Epidermal melanocyte (primary cell): ENCODE measurements at regions not wholly inside any gene's neighbourhood (a gene's known extent, or its start where the extent isn't known, plus 50 kb on each side); places are given as distances from the start of the nearest gene placed in this dataset.

Experiments used
- DNase-seq: peaks from one replicate; pipeline ENCODE4 v3.0.0; 2011; ENCODE audit warnings: low spot score; ENCODE audit not compliant: insufficient read length

- DNase-seq = no peak
These were observed 395.1 kb downstream of the MN1 start for GRCh38 chr22:27406389-27406861.

GRCh38 chr22:27407369-27407985, 394.1 kb downstream of the MN1 start:
- DNase-seq = no peak

- no peak for DNase-seq
These were observed 393.5 kb downstream of the MN1 start for GRCh38 chr22:27408068-27408467.

- no peak for DNase-seq
These were observed 392.3 kb downstream of the MN1 start for GRCh38 chr22:27409299-27409698.

DNA sequence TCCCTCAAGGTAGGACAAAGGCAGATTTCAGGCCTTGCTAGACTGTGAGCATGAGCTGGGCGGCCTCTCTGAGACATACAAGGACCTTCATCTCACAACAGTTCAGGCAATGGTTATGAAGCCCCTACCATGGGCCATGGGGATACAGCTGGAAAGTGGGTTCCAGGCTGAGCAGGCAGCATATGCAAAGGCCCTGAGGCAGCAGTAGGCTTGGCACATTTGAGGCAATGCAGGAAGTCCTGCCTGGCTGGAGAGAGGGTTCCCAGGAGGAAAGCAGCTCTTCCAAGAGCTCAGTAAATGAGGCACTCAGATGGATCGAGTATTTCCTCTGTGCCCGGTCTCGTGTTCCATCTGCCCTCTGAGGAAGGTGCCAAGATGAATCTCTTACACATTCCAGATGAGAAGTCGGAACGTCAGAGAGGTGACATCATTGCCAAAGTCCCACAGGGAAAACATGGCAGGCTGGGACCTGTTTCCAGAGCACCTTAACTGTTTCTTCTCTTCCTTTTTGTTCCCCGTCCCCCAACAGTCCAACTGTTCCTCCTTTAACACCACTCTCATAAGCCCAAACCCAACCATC, 388.6 kb downstream of the MN1 start:
- no peak for DNase-seq

DNA sequence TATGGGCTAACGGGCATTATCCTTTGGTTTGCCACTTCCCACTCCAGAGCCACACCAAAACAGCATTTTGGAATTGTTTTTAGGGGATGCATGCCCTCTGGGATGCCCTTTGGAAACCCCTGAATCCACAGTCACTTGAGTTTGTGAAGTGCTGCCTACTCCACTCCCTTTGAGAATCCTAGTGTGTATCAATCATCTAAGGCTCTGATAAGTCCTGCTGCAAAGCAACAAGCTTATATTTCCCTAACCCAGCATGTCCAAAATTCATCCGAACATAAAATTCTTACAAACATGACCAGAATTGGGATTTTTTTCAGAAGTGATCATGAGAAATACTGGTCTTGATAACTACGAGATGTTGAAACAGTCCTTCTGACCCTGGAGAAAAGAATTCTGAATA, 387.9 kb downstream of the MN1 start:
- DNase-seq = no peak

- peak; percentile 45 for DNase-seq
These were observed 384.8 kb downstream of the MN1 start for GRCh38 chr22:27416511-27417420.

DNA sequence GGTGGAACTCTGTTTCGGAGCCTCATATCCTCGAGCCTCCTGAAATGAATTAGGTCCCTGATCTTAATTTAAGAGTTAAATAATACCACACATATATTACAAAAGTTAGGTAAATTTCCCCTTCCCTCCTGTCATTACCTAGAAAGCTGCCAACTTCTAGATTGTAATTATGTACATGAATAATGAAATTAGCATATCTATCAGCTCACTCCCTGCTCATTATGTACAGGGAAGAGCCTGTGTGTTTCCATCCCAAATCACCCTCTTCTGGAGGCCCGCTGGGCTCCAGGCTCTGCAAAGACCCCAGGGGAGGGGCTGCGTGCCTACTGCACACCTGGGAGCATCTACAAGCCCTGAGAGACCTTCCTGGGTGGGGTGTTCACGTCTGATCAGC, 384.1 kb downstream of the MN1 start:
- DNase-seq = no peak

GRCh38 chr22:27418261-27418660, 383.3 kb downstream of the MN1 start:
- no peak for DNase-seq

- no peak for DNase-seq
These were observed 382.1 kb downstream of the MN1 start for GRCh38 chr22:27419473-27419872.

DNA sequence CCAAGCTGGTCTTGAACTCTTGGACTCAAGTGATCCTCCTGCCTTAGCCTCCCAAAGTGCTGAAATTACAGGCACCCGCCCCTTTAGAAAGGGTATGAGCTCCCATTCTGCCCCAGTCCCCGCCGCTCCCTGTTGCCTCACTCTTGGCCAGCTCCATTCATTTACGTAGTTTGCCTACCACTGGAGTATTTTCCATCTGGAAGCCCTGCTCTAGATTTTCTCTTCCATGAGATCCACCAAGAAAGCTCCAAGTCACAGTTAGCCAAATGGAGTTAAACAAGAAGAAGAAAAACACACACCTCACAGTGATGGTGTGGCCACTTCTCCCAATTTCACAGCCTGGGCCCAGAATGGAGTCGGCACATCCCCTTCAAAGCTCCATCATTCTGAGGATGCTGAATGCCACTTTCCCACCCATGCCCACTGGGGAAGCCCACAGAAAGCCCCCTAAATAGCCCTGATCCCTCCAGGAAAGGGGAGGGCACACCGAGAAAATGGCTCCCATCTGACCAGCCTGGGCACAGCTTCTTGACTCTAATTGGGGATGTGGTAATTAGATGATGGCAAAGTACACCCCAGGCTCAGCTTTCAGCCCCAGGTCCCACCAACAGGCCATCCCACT, 381.2 kb downstream of the MN1 start:
- DNase-seq = no peak

DNA sequence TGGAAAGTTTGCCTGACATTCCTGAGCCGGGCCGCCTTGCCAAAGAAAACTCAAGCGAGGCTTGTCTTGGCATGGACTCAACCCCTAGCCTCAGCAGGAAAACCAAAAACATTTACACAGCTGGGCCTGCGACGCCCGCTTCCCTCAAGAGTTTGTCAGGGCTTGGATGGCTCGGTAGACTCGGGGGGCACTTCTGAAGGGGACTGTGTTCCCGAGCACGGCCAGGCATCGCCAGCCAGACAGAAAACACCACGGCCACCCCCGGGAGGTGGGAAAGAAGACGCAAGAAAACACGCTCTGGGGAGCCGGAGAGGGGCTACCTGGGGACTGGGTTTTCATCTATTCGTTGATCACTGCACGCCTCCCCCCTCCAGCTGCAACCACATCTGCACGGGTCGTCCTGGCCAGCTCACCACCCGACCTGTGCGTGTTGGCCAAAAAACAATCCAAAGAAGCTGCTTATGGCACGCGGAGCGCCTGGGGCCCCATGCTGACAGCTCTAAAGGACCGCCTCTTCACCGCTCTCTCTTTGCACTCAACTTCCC, 380.7 kb downstream of the MN1 start:
- DNase-seq = peak; percentile 64

DNA sequence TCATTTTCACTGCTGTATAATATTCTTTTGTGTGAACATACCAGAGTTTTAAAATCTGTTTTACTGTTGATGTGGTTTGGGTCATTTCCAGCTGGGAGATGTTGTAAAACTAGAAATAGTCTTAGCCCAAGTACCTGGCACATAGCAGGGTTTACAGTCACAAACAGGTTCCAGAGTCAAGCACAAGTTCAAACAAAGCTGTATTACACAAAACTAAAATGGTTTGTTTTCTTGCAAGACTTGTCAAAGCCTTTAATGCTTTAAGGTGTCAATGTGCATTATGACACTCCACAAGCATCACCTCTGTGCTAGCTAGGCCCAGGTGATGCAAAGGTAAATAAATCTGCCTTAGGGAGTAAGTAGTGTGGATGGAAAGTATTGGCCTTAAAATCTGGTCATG, 379.1 kb downstream of the MN1 start:
- no peak for DNase-seq

- no peak for DNase-seq
These were observed 377.2 kb downstream of the MN1 start for GRCh38 chr22:27424319-27424718.

DNA sequence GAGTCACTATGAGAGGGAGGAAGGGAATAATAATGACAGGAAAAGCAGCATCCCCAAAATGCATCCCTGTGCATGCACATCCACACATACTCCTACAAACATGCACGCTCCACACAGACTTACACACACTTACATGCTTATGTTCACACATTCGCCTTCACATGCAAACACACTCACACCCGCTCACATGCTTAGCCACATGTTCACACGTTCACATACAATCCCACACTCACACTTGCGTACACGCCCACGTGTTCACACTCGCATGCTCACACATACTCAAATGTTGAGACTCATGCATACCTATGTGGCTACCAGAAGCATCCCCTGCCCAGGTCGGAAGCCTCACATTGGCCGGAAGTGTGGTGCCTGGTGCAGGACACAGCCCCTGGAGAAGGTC, 372.1 kb downstream of the MN1 start:
- no peak for DNase-seq

GRCh38 chr22:27431081-27431480, 370.5 kb downstream of the MN1 start:
- DNase-seq = no peak

DNA sequence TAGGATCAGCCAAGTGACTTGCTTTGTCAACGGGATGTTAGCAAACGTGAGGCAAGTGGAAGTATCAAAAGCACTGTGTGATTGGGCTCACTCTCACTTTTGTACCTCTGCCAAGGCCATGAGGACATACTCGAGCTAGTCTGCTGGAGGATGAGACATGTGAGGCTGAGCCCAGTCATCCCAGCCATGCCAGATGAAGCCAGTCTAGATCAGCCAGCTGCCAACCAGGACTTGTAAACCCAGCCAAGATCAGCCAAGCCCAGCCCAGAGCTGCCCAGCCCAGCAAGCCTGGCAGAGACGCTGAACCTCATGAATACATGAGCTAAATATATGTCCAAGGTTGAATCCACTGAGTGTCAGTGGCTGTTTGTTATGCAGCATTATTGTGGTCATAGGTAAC, 369.7 kb downstream of the MN1 start:
- DNase-seq = no peak

GRCh38 chr22:27433099-27433498, 368.5 kb downstream of the MN1 start:
- DNase-seq = no peak

- no peak for DNase-seq
These were observed 367.9 kb downstream of the MN1 start for GRCh38 chr22:27433585-27434190.

DNA sequence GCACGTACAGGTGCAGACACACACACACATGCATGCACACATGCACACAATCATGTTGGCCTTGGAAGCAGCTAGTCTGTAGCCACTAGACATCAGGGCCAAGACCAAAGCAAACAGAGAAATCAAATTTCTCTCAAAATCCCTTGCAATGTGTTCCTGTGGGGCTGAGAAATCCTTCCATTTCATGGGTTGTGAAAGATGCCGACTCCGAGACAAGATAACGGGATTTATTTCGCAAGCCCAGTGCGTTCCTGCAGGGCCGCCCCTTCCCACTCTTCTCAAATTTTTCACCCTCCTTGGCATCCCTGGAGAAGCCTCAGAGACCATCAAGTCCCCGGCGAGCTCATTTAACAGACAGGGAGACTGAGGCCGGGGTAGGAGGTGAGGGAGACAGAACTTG, 366.7 kb downstream of the MN1 start:
- no peak for DNase-seq

DNA sequence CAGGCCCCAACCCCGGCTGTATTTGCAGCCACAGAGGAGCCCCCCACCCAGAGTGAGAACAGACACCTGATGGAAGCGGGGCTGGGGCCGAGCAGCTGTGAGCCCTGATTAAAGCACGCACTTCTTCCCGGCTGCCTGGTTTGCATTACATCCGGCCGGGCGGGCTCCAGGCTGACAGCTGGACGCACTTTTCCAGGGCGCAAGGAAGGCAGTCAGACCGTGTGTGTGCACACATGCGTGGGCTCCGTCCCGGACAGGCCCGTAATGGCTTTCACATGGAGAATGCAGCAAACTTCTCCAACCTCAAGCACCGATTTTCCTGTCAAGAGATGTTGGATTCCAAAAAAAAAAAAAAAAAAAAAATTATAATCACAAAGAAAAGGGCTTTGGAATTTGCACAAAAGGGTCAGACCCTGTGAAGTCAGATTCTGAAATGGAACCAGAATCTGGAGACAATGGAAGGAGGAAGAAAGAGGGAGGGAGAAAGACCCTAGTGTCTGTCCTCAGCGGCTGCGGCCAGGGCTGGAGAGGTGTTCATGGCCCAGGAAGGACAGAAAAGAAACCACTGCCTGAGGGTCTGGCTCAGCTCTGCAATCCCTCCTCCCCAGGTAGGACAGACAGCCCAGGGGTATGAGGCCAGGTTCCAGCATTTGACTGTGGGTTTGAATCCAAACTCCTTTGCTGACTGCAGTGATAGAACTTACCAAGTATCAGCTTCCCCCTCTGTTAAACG, 365.5 kb downstream of the MN1 start:
- DNase-seq = peak; percentile 42
